ENCODE measurements at regions not wholly inside any gene's neighbourhood (a gene's known extent, or its start where the extent isn't known, plus 50 kb on each side); places are given as distances from the start of the nearest gene placed in this dataset.
A peak's percentile ranks its signal among the peaks of the same experiment; 100 is the strongest.

DNA sequence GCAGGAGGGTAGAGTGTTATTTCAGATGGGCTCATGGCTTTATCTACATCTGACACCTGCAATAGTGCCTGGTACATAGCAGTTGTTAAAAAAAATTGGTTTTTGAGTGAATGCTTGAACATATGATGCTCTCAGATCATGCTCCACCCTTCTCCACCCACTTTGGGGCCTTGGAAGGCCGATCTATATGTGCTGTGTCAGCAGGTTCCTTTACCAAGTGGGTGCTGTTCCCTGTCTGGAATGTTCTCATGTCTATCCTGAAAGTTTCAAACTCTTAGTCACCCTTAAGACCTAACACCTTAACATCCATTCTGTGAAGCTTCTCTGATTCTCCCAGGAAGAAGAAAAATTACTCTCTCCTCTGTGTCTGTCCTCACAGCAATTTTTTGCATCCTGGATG is 556.3 kb upstream of the TBX3 start:
- ChIA-PET POLR2A (no interaction called here), CTCF (ENCODE audit: low intra/inter-chr PET ratio) (no interaction called here)
- Histone ChIP-seq H3K4me3 (no peak overlapping the region), H3K9ac (ENCODE audit: insufficient read depth in 1 of 2, low read depth in 2 of 2, low read length in 2 of 2) (no peak overlapping the region), H3K9me1 (ENCODE audit: control insufficient read depth, insufficient read depth, low read length) (no peaks in the 10 kb centered on the region), H3K79me2 (ENCODE audit: control insufficient read depth, insufficient read depth, low read length) (no peaks in the 10 kb centered on the region), H3K9me3 (replicated peaks; ENCODE audit: control insufficient read depth, insufficient read depth, low read depth, low read length) (no peaks in the 10 kb centered on the region), H3K4me1 (replicated peaks in 1 of 2; ENCODE audit: control insufficient read depth in 2 of 2, insufficient read depth in 2 of 2, low read length in 2 of 2) (no peaks in the 10 kb centered on the region), H2AFZ (ENCODE audit: low read depth, low read length) (no peak overlapping the region), H3K36me3 (ENCODE audit: control insufficient read depth, insufficient read depth, low read length) (no peaks in the 10 kb centered on the region), H3K4me2 (ENCODE audit: insufficient read depth, low read length) (no peak overlapping the region), H3K27me3 (ENCODE audit: control insufficient read depth in 2 of 2, insufficient read depth in 2 of 2, low read length in 2 of 2) (peaks cover 0 to 4% of the 10 kb centered on the region in 2 experiments; a peak in 1 of 5 replicates), H3K27ac (ENCODE audit: extremely low read depth, low read depth, low read length) (no peak overlapping the region), H4K20me1 (replicated peaks; ENCODE audit: control insufficient read depth, insufficient read depth, low read length) (no peaks in the 10 kb centered on the region)
- 0% methylated on average over 1 of the region's 1 CpG for WGBS (ENCODE audit: insufficient coverage, low coverage, missing lambda C conversion rate)
- DNase-seq (ENCODE audit: extremely low read depth in 1 of 4, low spot score in 3 of 4) (no peak), FAIRE-seq (no peak), ATAC-seq (no peak)
- TF ChIP-seq MAFF (IDR thresholded peaks at IDR 0.05; ENCODE audit: low read length) (peak; percentile 65), NR2C2 (CRISPR knock-in tag; IDR thresholded peaks at IDR 0.05) (no peak), NR2C2 (tag; IDR thresholded peaks at IDR 0.05) (no peak), ZNF316 (IDR thresholded peaks at IDR 0.05) (peak; percentile 45), C11orf30 (IDR thresholded peaks at IDR 0.05; ENCODE audit: low read depth) (peak; percentile 44; the same call in 1 of the 2 replicates), GATAD2A (IDR thresholded peaks at IDR 0.05) (no peak), MAFK (IDR thresholded peaks at IDR 0.05; ENCODE audit: low read length) (peak; percentile 52), MAFG (tag; conservative IDR thresholded peaks at IDR 0.05) (peak; percentile 73), ZNF224 (CRISPR knock-in tag; IDR thresholded peaks at IDR 0.05) (no peak)
- no TSS peak for BruUV-seq (replicated peaks)
- intact Hi-C loops (cut with micrococcal nuclease) (no loop called here), in situ Hi-C loops (cut with MboI) (no loop called here)

DNA sequence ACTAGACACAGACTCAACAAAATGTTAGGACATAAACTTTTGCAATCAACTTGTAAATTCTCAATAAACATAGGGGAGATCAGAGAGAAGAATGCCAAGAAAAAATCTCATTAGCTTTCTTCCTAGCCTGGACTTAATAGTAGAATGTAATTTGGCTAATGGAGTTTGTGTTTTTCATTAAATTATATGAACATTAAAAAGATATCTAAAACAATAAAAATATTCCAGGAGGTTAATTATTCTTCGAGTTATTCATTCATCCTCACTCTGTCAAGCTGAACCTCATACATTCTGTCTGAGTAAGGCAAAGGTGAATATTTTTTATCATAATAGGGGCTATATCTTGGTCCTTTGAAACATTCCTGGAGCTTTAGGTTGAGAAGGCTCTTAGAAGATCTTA is 551.9 kb upstream of the TBX3 start:
- no TSS peak for BruUV-seq (replicated peaks)
- no peak overlapping the region for H3K27ac ChIP-seq (ENCODE audit: extremely low read depth, low read depth, low read length)
- no peaks in the 10 kb centered on the region; a peak in 2 of 5 replicates for H3K27me3 ChIP-seq (ENCODE audit: control insufficient read depth in 2 of 2, insufficient read depth in 2 of 2, low read length in 2 of 2)
- CTCF ChIA-PET (ENCODE audit: low intra/inter-chr PET ratio), result no interaction called here
- H3K36me3 ChIP-seq (ENCODE audit: control insufficient read depth, insufficient read depth, low read length), result no peaks in the 10 kb centered on the region
- WGBS (ENCODE audit: insufficient coverage, low coverage, missing lambda C conversion rate), result 0% methylated on average over 1 of the region's 1 CpG
- no peak for DNase-seq (ENCODE audit: extremely low read depth in 1 of 4, low spot score in 3 of 4)
- in situ Hi-C loops (cut with MboI) (no loop called here), intact Hi-C loops (cut with micrococcal nuclease) (no loop called here)
- no peaks in the 10 kb centered on the region for H3K79me2 ChIP-seq (ENCODE audit: control insufficient read depth, insufficient read depth, low read length)
- no peak overlapping the region for H3K9ac ChIP-seq (ENCODE audit: insufficient read depth in 1 of 2, low read depth in 2 of 2, low read length in 2 of 2)
- H3K4me2 ChIP-seq (ENCODE audit: insufficient read depth, low read length), result no peak overlapping the region
- no peak for TF ChIP-seq SIRT6 (IDR thresholded peaks at IDR 0.05; ENCODE audit: low read depth, low read length)
- TF ChIP-seq, protein P1, sequence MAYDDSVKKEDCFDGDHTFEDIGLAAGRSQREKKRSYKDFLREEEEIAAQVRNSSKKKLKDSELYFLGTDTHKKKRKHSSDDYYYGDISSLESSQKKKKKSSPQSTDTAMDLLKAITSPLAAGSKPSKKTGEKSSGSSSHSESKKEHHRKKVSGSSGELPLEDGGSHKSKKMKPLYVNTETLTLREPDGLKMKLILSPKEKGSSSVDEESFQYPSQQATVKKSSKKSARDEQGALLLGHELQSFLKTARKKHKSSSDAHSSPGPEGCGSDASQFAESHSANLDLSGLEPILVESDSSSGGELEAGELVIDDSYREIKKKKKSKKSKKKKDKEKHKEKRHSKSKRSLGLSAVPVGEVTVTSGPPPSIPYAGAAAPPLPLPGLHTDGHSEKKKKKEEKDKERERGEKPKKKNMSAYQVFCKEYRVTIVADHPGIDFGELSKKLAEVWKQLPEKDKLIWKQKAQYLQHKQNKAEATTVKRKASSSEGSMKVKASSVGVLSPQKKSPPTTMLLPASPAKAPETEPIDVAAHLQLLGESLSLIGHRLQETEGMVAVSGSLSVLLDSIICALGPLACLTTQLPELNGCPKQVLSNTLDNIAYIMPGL (CRISPR knock-in tag; IDR thresholded peaks at IDR 0.05), result no peak
- no peak for TF ChIP-seq GABPA (tag; conservative IDR thresholded peaks at IDR 0.05; ENCODE audit: low read depth)
- TF ChIP-seq PHF20 (IDR thresholded peaks at IDR 0.05; ENCODE audit: partially characterized antibody), result no peak
- no peak for FAIRE-seq
- no peak overlapping the region for H2AFZ ChIP-seq (ENCODE audit: low read depth, low read length)
- H3K9me3 ChIP-seq (replicated peaks; ENCODE audit: control insufficient read depth, insufficient read depth, low read depth, low read length), result no peaks in the 10 kb centered on the region
- ATAC-seq, result no peak
- H3K4me3 ChIP-seq, result no peak overlapping the region
- no peaks in the 10 kb centered on the region for H3K4me1 ChIP-seq (replicated peaks in 1 of 2; ENCODE audit: control insufficient read depth in 2 of 2, insufficient read depth in 2 of 2, low read length in 2 of 2)
- H4K20me1 ChIP-seq (replicated peaks; ENCODE audit: control insufficient read depth, insufficient read depth, low read length), result no peaks in the 10 kb centered on the region
- no peaks in the 10 kb centered on the region for H3K9me1 ChIP-seq (ENCODE audit: control insufficient read depth, insufficient read depth, low read length)
- POLR2A ChIA-PET, result no interaction called here

All from K562 (cell line).